Activated CD8-positive, alpha-beta memory T cell treated with anti-CD3 and anti-CD28 coated beads, Interleukin-2, amount 50 U/mL, for 48 hours (primary cell): ENCODE measurements at regions not wholly inside any gene's neighbourhood (a gene's known extent, or its start where the extent isn't known, plus 50 kb on each side); places are given as distances from the start of the nearest gene placed in this dataset.
"Not testable (repeated sequence)": the region's sequence is repeated elsewhere in the genome, so short reads cannot be mapped to it uniquely, and the experiment has no call there.

Experiments used
- DNase-seq: peaks from one replicate; pipeline ENCODE4 v3.0.0-alpha.2; 2020

GRCh38 chr15:23851921-23852320, 164.8 kb upstream of the NDN start:
- no peak for DNase-seq

DNA sequence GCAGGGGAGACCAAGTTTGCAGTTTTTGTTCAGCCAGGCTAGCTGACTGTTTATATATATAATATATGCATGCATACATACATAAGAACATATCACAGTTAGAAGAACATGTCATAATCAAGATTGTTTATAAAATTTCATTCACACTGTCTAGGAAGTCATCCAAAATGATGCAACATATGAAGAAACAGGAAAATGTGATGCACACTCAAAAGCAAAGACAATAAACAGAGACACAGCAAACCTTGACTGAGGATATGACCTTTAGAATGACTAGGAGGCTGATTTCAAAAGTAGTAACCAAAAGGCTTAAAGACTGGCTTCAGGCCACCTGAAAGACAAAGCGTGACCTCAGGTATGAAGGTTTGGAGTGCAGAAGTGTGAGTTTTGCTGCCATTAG, 166.2 kb upstream of the NDN start:
- DNase-seq = no peak

DNA sequence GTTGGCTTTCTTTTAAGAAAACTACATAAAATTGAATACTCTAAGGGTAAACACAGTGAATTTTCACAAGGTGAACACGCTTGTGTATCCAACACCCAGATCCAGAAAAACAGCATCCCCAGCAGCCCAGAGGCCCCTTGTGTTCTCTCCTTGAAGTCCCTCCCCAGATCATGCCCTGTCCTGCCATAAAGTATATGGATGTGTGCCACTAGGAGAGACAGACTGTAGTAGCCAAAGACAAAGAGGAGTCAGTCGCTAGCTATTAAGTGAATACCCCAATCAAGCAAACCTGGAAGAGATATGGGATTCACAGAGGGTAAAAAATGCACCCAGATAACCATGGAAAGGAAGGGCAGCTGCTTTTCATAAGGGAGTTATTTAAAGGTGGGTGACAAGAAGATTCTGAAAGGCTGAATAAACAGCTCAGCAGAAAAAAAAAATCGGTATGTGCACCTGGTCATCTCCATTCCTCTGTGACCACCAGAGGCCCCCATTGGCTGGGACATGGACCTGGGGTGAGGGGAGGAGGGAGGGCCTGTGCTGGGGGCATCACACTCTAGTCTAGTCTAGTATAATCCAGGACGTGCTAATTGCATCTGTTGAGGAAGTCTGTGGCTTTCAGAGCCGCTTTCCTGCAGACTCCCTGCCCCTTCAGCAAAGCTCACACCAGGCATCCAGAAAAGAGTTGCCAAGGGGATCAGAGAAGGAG, 167.3 kb upstream of the NDN start:
- DNase-seq = no peak

DNA sequence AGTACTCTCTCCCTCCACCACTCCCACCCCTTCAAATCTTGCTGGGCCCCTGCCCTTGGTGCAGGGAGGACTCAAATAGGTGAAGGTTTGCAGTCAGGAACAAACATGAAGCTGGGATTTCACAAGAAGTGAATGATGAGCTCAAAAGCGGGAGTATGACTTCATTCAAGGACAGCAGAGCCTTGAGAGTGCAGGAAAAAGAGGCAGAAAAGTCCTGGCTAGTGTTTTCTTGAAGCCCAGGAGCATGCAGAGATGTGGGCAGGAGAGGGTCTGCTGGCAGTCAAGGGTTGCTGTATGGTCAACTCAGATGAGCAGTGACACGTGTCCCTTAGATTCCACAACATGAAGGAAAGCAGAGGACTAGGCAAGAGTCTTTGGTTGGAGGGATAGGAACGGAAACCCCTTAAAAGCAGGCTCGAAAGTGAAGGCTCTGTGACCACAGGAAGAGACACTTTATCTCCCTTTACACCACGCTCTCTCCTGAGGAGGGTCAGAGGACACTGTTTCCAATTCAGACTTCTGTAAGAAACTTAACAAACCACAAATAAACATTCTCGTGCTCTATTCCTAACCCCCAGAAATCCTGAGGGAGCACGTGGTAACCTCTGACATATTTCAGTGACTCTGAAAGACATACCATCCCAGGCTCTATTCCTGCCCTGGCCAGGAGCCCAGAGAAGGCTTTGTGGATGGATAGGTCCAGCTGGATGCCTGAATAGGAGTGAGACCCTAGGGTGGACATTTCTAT, 168.0 kb upstream of the NDN start:
- DNase-seq = no peak

DNA sequence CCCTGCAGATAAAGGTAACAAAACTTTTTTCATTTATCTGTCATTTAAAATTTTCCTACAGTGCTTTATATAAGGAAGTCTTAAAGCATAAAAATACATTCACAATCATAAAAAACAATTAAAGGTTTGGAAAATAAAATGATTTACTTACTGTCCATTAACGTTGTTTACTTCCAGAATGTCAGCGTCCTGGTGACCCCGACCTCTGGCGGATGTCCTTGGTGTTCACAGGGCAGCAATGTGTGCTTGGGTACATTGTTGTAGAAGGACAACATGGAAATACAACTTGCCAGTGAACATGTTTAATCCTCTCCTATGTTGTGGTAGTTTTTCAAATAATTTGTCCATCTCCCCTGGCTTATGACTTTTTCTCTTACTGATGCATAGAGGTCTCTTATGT, 168.8 kb upstream of the NDN start:
- no peak for DNase-seq

- DNase-seq = no peak
Observed at GRCh38 chr15:23857028-23857641, 170.0 kb upstream of the NDN start.

- DNase-seq = no peak
Observed at GRCh38 chr15:23859008-23859407, 171.9 kb upstream of the NDN start.

GRCh38 chr15:23860290-23861245, 173.5 kb upstream of the NDN start:
- DNase-seq = no peak

GRCh38 chr15:23866832-23867231, 179.7 kb upstream of the NDN start:
- DNase-seq = no peak

- DNase-seq = no peak
Observed at GRCh38 chr15:23869396-23869795, 182.3 kb upstream of the NDN start.

DNA sequence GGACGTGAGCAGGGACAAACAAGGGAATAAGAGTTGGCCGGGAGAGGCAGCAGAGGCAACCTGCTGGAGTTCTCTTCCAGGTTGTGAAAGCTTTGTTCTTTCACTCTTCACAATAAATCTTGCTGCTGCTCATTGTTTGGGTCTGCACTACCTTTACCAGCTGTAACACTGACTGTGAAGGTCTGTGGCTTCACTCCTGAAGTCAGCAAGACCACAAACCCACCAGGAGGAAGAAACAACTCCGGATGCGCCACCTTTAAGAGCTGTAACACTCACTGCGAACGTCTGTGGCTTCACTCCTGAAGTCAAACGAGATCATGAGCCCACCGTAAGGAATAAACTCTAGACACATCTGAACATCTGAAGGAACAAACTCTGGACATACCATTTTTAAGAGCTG, 186.5 kb upstream of the NDN start:
- DNase-seq = not testable (repeated sequence)

DNA sequence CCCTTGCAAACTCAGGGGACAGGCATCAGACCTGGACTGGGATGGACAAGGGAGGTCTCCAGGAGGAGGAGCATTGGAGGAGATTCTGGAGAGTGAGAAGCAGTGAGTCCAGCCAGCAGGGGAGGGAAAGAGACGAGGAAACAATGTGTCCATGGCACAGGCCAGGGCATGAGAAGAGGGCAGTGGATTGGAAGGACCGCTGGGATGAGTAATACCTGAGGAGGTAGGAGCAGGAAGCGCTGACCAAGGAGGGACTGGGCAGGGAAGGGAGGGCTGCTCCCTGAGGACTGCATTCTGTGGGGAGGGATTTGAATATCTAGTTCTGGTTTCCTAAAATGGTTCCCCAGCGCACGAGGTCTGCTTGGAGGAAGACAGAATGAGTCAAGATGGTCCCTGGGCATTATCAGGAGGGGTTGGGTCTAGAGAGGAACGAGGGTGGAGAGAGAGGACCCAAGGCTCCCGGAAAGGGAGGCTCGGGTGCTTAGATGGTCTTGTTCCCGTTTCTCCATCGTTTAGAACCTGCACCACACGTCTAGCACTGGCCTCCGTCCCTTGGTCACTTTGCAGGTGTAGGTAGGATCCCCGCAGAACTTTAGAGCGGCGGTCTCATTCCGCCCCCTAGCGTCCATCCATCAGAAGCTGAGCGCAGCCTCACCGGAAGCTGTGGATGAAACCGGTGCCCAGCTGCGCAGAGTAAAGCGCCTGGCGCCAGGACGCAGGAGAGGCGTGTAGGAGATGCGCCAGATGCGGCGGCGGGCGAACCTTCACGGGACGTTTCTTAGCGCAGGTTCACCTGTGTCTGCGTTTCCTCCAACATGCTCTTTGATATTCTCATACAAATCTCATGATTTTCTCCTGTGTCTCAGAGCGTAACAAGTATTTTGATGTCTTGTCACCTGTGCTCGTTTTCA, 190.7 kb upstream of the NDN start:
- peak; percentile 69 for DNase-seq

DNA sequence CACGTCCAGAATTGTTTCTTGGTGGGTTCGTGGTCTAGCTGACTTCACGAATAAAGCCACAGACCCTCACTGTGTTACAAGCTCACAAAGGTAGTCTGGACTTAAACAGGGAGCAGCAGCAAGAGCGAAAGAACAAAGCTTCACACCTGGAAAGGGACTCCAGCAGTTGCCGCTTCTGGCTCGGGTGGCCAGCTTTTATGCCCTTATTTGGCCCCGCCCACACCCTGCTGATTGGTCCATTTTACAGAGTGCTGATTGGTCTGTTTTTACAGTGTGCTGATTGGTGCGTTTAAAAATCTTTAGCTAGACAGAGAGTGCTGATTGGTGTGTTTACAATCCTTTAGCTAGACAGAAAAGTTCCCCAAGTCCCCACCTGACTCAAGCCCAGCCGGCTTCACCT, 194.2 kb upstream of the NDN start:
- no peak for DNase-seq

DNA sequence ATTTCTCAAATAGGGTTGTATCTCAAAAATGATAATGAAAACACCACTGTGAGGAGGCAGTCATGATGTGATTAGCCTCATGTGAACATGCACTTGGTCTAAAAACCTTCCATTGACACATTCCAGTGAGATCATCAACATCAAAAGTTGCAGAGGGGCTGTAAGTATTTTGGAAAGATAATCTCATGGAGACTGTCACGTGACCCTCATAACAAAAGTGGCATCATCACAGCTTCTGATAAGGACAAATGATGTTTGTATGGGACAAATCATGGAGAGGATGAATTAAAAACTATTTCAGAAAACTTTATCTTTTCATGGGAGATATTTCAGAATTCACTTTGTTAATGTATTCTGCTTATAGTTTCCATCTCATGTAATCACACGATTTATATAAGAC, 203.1 kb upstream of the NDN start:
- no peak for DNase-seq

DNA sequence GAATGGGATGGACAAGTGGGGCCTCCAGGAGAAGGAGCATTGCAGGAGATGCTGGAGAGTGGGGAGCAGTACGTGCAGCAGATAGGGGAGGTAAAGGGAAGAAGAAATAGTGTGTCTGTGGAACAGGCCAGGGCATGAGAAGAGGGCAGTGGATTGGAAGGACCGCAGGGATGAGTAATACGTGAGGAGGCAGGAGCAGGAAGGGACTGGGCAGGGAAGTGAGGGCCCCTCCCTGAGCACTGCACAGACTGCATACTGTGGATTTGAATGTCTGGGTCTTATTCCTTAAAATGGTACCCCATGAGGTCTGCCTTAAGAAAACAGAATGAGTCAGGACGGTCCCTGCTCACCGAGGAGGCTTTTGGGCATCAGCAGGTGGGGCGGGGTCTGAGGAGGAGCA, 210.0 kb upstream of the NDN start:
- DNase-seq = no peak

GRCh38 chr15:23897531-23897930, 210.4 kb upstream of the NDN start:
- DNase-seq = no peak

GRCh38 chr15:23910030-23910429, 222.9 kb upstream of the NDN start:
- no peak for DNase-seq

- no peak for DNase-seq
Observed at GRCh38 chr15:23912191-23912590, 225.1 kb upstream of the NDN start.

DNA sequence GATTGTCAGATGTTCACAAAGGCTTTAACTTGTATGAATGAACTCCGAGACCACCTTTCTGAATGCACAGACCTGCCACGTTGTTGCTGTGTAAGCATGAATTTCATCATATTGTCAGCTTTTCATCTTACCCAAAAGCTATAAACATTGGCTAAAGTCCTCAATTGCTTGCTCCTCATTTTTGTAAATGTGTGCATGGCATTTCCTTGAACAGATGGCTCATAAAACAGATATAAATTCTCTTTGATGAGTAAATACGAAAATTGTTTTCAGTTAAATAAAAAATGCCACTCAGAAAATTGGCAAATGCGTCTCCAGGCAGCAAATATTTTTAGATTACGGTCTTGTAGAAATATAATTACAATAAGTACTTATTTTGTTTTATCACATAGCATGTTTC, 226.0 kb upstream of the NDN start:
- DNase-seq = no peak

- no peak for DNase-seq
Observed at GRCh38 chr15:23913635-23914034, 226.5 kb upstream of the NDN start.

- no peak for DNase-seq
Observed at GRCh38 chr15:23924686-23925085, 237.6 kb upstream of the NDN start.

- DNase-seq = no peak
Observed at GRCh38 chr15:23954931-23955330, 267.8 kb upstream of the NDN start.
